ENCODE measurements at regions not wholly inside any gene's neighbourhood (a gene's known extent, or its start where the extent isn't known, plus 50 kb on each side); places are given as distances from the start of the nearest gene placed in this dataset.
"Not testable (repeated sequence)": the region's sequence is repeated elsewhere in the genome, so short reads cannot be mapped to it uniquely, and the experiment has no call there.

GRCh38 chr14:86143248-86143647 is 613.3 kb downstream of the FLRT2 start:
- DNase-seq (ENCODE audit: low read depth in 1 of 2, low spot score in 1 of 2), result no peak

GRCh38 chr14:86141966-86142365 is 612.0 kb downstream of the FLRT2 start:
- no peak for DNase-seq (ENCODE audit: low read depth in 1 of 2, low spot score in 1 of 2)

GRCh38 chr14:86129426-86129825 is 599.5 kb downstream of the FLRT2 start:
- no peak for DNase-seq (ENCODE audit: low read depth in 1 of 2, low spot score in 1 of 2)

- DNase-seq (ENCODE audit: low read depth in 1 of 2, low spot score in 1 of 2), result no peak
Measured at GRCh38 chr14:86124328-86124727, 594.4 kb downstream of the FLRT2 start.

- DNase-seq (ENCODE audit: low read depth in 1 of 2, low spot score in 1 of 2), result no peak
Measured at GRCh38 chr14:86115972-86116371, 586.0 kb downstream of the FLRT2 start.

GRCh38 chr14:86110871-86111270 is 580.9 kb downstream of the FLRT2 start:
- DNase-seq (ENCODE audit: low read depth in 1 of 2, low spot score in 1 of 2), result not testable (repeated sequence)

GRCh38 chr14:86104691-86105265 is 574.8 kb downstream of the FLRT2 start:
- DNase-seq (ENCODE audit: low read depth in 1 of 2, low spot score in 1 of 2), result no peak

- no peak for DNase-seq (ENCODE audit: low read depth in 1 of 2, low spot score in 1 of 2)
Measured at GRCh38 chr14:86094512-86094911, 564.6 kb downstream of the FLRT2 start.

- DNase-seq (ENCODE audit: low read depth in 1 of 2, low spot score in 1 of 2), result no peak
Measured at GRCh38 chr14:86091811-86092210, 561.9 kb downstream of the FLRT2 start.

GRCh38 chr14:86088156-86088555 is 558.2 kb downstream of the FLRT2 start:
- no peak for DNase-seq (ENCODE audit: low read depth in 1 of 2, low spot score in 1 of 2)

GRCh38 chr14:86087377-86087776 is 557.4 kb downstream of the FLRT2 start:
- no peak for DNase-seq (ENCODE audit: low read depth in 1 of 2, low spot score in 1 of 2)

- no peak for DNase-seq (ENCODE audit: low read depth in 1 of 2, low spot score in 1 of 2)
Measured at GRCh38 chr14:86086962-86087361, 557.0 kb downstream of the FLRT2 start.

GRCh38 chr14:86084097-86084496 is 554.2 kb downstream of the FLRT2 start:
- no peak for DNase-seq (ENCODE audit: low read depth in 1 of 2, low spot score in 1 of 2)

- no peak for DNase-seq (ENCODE audit: low read depth in 1 of 2, low spot score in 1 of 2)
Measured at GRCh38 chr14:86083616-86084015, 553.7 kb downstream of the FLRT2 start.

- DNase-seq (ENCODE audit: low read depth in 1 of 2, low spot score in 1 of 2), result no peak
Measured at GRCh38 chr14:86072116-86072894, 542.4 kb downstream of the FLRT2 start.

- no peak for DNase-seq (ENCODE audit: low read depth in 1 of 2, low spot score in 1 of 2)
Measured at GRCh38 chr14:86066651-86067050, 536.7 kb downstream of the FLRT2 start.

GRCh38 chr14:86065407-86065806 is 535.5 kb downstream of the FLRT2 start:
- DNase-seq (ENCODE audit: low read depth in 1 of 2, low spot score in 1 of 2), result no peak

GRCh38 chr14:86064595-86064994 is 534.7 kb downstream of the FLRT2 start:
- not testable (repeated sequence) for DNase-seq (ENCODE audit: low read depth in 1 of 2, low spot score in 1 of 2)

- peak in 1 of 2 donors; percentile 7 for DNase-seq (ENCODE audit: low read depth in 1 of 2, low spot score in 1 of 2)
Measured at GRCh38 chr14:86057018-86057667, 527.2 kb downstream of the FLRT2 start.

- no peak for DNase-seq (ENCODE audit: low read depth in 1 of 2, low spot score in 1 of 2)
Measured at GRCh38 chr14:86055512-86056075, 525.6 kb downstream of the FLRT2 start.

GRCh38 chr14:86052868-86053267 is 522.9 kb downstream of the FLRT2 start:
- no peak for DNase-seq (ENCODE audit: low read depth in 1 of 2, low spot score in 1 of 2)

GRCh38 chr14:86050757-86051156 is 520.8 kb downstream of the FLRT2 start:
- no peak for DNase-seq (ENCODE audit: low read depth in 1 of 2, low spot score in 1 of 2)

Measured in stimulated activated CD4-positive, alpha-beta T cell treated with anti-CD3 and anti-CD28 coated beads, Interleukin-15, amount 100 ng/mL, for 1 hour (primary cell).